Endothelial cell of umbilical vein (primary cell): ENCODE measurements at regions not wholly inside any gene's neighbourhood (a gene's known extent, or its start where the extent isn't known, plus 50 kb on each side); places are given as distances from the start of the nearest gene placed in this dataset.

Experiments
- FOS ChIP-seq: IDR thresholded peaks from 2 replicates; pipeline ENCODE4 v1.6.1; 2011; ENCODE audit warnings: mild to moderate bottlenecking, low read length, moderate library complexity, borderline replicate concordance; ENCODE audit not compliant: insufficient read depth
- POLR2A ChIP-seq: IDR thresholded peaks from 2 replicates; pipeline ENCODE4 v1.6.1; 2012; ENCODE audit warnings: low read depth, mild to moderate bottlenecking, control low read depth, low read length
- POLR2AphosphoS5 ChIP-seq: IDR thresholded peaks from 2 replicates; pipeline ENCODE4 v1.6.1; 2012; ENCODE audit warnings: low read depth, mild to moderate bottlenecking, control low read depth, low read length, moderate library complexity; ENCODE audit not compliant: insufficient read depth
- TF ChIP-seq, protein P1 (sequence below), 2 donors: IDR thresholded peaks; 1 replicate in 1 of 2; 2 replicates in 1 of 2; pipeline ENCODE4 v1.5.1; 2011; ENCODE audit warnings: low read length in 2 of 2, mild to moderate bottlenecking in 2 of 2, moderate library complexity in 2 of 2, control low read depth in 1 of 2, inconsistent platforms in 1 of 2, low read depth in 1 of 2; ENCODE audit not compliant: insufficient read depth in 1 of 2; ENCODE audit errors: extremely low read depth in 1 of 2

DNA sequence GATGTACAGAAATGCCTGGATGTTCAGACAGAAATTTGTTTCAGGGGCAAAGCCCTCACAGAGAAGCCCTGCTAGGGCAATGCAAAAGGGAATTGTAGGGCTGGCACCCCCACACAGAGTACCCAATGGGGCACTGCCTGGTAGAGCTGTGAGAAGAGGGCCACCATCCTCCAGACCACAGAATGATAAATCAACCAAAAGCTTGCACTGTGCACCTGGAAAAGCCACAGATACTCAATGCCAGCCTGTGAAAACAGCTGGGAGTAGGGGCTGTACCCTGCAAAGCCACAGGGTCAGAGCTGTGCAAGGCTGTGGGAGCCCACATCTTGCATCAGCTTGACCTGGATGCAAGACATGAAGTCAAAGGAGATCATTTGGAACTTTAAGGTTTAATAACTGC is 477.9 kb upstream of the NECTIN3 start:
- TF ChIP-seq, protein P1, sequence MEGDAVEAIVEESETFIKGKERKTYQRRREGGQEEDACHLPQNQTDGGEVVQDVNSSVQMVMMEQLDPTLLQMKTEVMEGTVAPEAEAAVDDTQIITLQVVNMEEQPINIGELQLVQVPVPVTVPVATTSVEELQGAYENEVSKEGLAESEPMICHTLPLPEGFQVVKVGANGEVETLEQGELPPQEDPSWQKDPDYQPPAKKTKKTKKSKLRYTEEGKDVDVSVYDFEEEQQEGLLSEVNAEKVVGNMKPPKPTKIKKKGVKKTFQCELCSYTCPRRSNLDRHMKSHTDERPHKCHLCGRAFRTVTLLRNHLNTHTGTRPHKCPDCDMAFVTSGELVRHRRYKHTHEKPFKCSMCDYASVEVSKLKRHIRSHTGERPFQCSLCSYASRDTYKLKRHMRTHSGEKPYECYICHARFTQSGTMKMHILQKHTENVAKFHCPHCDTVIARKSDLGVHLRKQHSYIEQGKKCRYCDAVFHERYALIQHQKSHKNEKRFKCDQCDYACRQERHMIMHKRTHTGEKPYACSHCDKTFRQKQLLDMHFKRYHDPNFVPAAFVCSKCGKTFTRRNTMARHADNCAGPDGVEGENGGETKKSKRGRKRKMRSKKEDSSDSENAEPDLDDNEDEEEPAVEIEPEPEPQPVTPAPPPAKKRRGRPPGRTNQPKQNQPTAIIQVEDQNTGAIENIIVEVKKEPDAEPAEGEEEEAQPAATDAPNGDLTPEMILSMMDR (IDR thresholded peaks at IDR 0.05; ENCODE audit: extremely low read depth in 1 of 2, insufficient read depth in 1 of 2, low read depth in 1 of 2, low read length in 2 of 2) = no peak
- TF ChIP-seq FOS = no peak
- TF ChIP-seq POLR2AphosphoS5 = no peak
- no peak for TF ChIP-seq POLR2A
